Ovary (tissue), 7 donors: ENCODE measurements at regions not wholly inside any gene's neighbourhood (a gene's known extent, or its start where the extent isn't known, plus 50 kb on each side); places are given as distances from the start of the nearest gene placed in this dataset.
"Not testable (repeated sequence)": the region's sequence is repeated elsewhere in the genome, so short reads cannot be mapped to it uniquely, and the experiment has no call there.

Experiments used
- DNase-seq, 5 donors: peaks; one replicate each; pipeline ENCODE4 v3.0.0-alpha.2; 2019 to 2020
- H3K27ac ChIP-seq, 2 donors: fragments of 200-600 bp; one replicate each; pipeline versions ENCODE4 v1.5.1 to v1.8.0; 2019 to 2022
- H3K27me3 ChIP-seq: fragments of 200-600 bp; one replicate; pipeline ENCODE4 v1.8.0; 2022
- H3K36me3 ChIP-seq: fragments of 200-600 bp; sonication (generic); one replicate; pipeline ENCODE4 v1.5.1; 2019
- H3K4me1 ChIP-seq: one replicate; pipeline ENCODE4 v1.8.1; 2013; ENCODE audit warnings: mild to moderate bottlenecking, moderate library complexity; ENCODE audit not compliant: insufficient read depth
- H3K4me3 ChIP-seq: fragments of 200-600 bp; sonication (generic); one replicate; pipeline ENCODE4 v1.5.1; 2017
- H3K9me3 ChIP-seq, 2 donors: fragments of 200-600 bp in 1 of 2; sonication (generic) in 1 of 2; one replicate each; pipeline versions ENCODE4 v1.5.1 to v1.8.1; 2013 to 2019; ENCODE audit warnings: mild to moderate bottlenecking in 1 of 2, moderate library complexity in 1 of 2
- CTCF ChIP-seq, 3 donors: fragments of 450-650 bp in 2 of 3; fragments of 200-600 bp in 1 of 3; IDR thresholded peaks; one replicate each; pipeline versions ENCODE4 v1.5.1 to v1.8.0; 2016 to 2022; ENCODE audit warnings: antibody characterized with exemption in 3 of 3, mild to moderate bottlenecking in 1 of 3
- EP300 ChIP-seq: sonication (generic); formaldehyde crosslinking; IDR thresholded peaks from one replicate; pipeline ENCODE4 v1.6.1; 2017; ENCODE audit warnings: antibody characterized with exemption
- POLR2A ChIP-seq: fragments of 450-650 bp; IDR thresholded peaks from one replicate; pipeline ENCODE4 v1.6.1; 2017; ENCODE audit warnings: antibody characterized with exemption, mild to moderate bottlenecking, moderate library complexity
- WGBS, 3 donors: extraction: QIAGEN DNeasy Blood & Tissue Kit in 1 of 3; methylation state at CpG; one replicate each; pipeline versions ENCODE4 v1.1.5 to v1.1.7; 2013 to 2017; 5-methylcytosine and 5-hydroxymethylcytosine counted together
- intact Hi-C, 4 donors: fragments of 100-400 bp; cut with DNase I; formaldehyde crosslinking; loops; one replicate each; pipeline versions ENCODE4 v1.11.0 to v1.15.1; 2022 to 2023
- donor health status: DM: no; HTN: no; CAD: no; lungs with moderate emphysema.
- donor health status: DM: no; HTN: no; CAD: no.
- donor health status: Bipolar disorder and iron deficiency.
- donor health status: DM: no; HTN: no; CAD: no.
- donor health status: DM: yes; HTN: yes; CAD: no.

DNA sequence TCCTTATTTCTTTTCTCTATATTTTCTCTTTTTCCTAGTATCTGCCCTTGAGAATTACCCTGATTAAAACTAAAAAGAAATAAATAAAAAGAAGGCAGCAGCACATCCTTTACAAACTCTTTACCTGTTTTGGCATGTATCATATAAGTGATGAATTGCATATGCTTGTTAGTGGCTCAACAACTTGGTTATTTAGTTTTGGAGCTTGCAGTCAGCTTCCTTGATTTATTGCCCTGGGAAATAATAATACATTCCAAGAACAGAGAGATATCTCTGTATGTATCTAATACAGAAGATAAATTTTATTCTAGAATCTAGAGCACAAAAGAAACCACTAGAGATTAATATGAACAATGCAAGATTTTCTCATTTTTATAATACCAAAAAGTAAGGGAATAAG is 139.8 kb upstream of the ZC3H15 start:
- Histone ChIP-seq H3K4me1 (peaks cover 2% of the 10 kb centered on the region), H3K4me3 (no peak overlapping the region), H3K27ac (no peak overlapping the region), H3K36me3 (no peaks in the 10 kb centered on the region), H3K27me3 (no peaks in the 10 kb centered on the region), H3K9me3 (no peaks in the 10 kb centered on the region)
- intact Hi-C loops: no loop called here
- DNase-seq: no peak
- TF ChIP-seq POLR2A (no peak), CTCF (IDR thresholded peaks at IDR 0.05) (no peak), EP300 (no peak)

DNA sequence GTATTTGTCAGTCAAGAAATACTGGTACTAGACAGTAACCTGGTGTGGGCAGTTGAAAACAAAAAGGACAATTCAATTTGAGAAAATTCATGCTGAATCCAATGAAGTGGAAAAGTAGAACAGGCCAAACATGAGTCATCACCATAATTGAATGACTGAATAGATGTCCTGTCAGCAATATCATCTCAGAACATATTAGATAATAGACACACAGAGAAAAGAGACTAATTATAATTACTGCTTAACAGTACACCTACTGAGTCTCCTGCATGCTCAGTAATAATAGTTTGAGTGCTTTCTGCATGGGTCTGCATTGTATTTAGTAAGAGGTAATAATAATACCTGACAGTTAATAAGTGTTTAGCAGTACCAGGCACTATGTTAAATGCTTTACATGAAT is 138.6 kb upstream of the ZC3H15 start:
- intact Hi-C loops: no loop called here
- no peak overlapping the region for H3K4me3 ChIP-seq
- TF ChIP-seq EP300 (no peak), POLR2A (no peak)
- peaks cover 2% of the 10 kb centered on the region for H3K4me1 ChIP-seq
- H3K27ac ChIP-seq: no peak overlapping the region
- no peaks in the 10 kb centered on the region for H3K36me3 ChIP-seq
- H3K9me3 ChIP-seq: no peaks in the 10 kb centered on the region
- no peaks in the 10 kb centered on the region for H3K27me3 ChIP-seq
- no peak for DNase-seq

GRCh38 chr2:186348200-186348599 is 137.9 kb upstream of the ZC3H15 start:
- no peak for DNase-seq
- H3K36me3 ChIP-seq: no peaks in the 10 kb centered on the region
- H3K27me3 ChIP-seq: no peaks in the 10 kb centered on the region
- H3K9me3 ChIP-seq: no peaks in the 10 kb centered on the region
- TF ChIP-seq CTCF (IDR thresholded peaks at IDR 0.05) (no peak), EP300 (no peak), POLR2A (no peak)
- no peak overlapping the region for H3K27ac ChIP-seq
- 5 to 14% (median 6%) methylated on average over 1 of the region's 1 CpG for WGBS, 3 donors
- peaks cover 2% of the 10 kb centered on the region for H3K4me1 ChIP-seq
- H3K4me3 ChIP-seq: no peak overlapping the region
- intact Hi-C loops: no loop called here

DNA sequence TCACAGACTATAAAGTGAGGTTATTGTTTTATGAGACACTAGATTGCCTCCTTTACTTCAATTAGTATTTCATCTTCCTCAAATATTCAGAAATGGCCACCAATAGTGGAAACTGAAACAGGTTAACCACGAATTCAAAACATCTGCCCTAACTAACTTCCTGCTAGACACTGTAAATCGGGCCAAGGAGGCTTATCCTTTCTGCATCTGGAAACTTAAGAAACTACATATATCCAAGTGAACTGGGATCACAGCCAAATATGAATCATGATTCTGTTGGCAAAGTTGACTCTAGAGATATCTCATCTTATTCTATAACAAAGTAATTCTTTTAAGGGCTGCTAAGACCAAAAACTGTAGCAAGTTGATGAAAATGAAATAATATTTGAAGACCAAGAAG is 136.6 kb upstream of the ZC3H15 start:
- H3K36me3 ChIP-seq: no peaks in the 10 kb centered on the region
- H3K9me3 ChIP-seq: no peaks in the 10 kb centered on the region
- DNase-seq: no peak
- no peak overlapping the region for H3K4me3 ChIP-seq
- H3K27me3 ChIP-seq: no peaks in the 10 kb centered on the region
- no peak for TF ChIP-seq EP300
- no peak for TF ChIP-seq POLR2A
- TF ChIP-seq CTCF (IDR thresholded peaks at IDR 0.05): no peak
- WGBS, 3 donors: 40 to 58% (median 43%) methylated on average over 2 of the region's 2 CpGs
- intact Hi-C loops: no loop called here
- H3K4me1 ChIP-seq: peaks cover 2% of the 10 kb centered on the region
- no peak overlapping the region for H3K27ac ChIP-seq

GRCh38 chr2:186354160-186354559 is 131.9 kb upstream of the ZC3H15 start:
- H3K4me3 ChIP-seq, intact Hi-C loops, H3K36me3 ChIP-seq, H3K9me3 ChIP-seq, DNase-seq, H3K4me1 ChIP-seq, H3K27ac ChIP-seq, H3K27me3 ChIP-seq: not testable (repeated sequence)
- WGBS, 3 donors: 91 to 94% (median 93%) methylated on average over 3 of the region's 3 CpGs

DNA sequence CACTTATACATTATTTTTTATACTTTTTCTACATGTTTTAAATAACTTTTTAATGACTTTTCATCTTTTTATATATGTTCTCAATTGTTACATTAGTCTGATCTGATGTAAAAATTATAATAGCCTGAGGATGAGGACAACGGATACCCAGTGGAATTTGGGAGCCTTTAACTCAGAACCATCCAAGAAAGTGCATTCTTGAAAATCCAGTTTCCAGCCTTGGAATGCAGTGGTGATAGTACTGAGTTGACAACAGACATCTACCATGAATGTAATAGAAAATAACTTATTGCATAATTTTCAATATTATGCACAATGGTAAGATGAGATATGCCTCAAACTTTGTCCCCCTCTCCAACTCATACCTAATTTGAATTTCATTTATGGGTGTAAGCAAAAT is 120.7 kb upstream of the ZC3H15 start:
- Histone ChIP-seq H3K4me3 (no peak overlapping the region), H3K9me3 (no peaks in the 10 kb centered on the region), H3K27me3 (no peaks in the 10 kb centered on the region), H3K4me1 (peaks cover 3% of the 10 kb centered on the region), H3K27ac (no peak overlapping the region), H3K36me3 (no peaks in the 10 kb centered on the region)
- whole genome bisulfite sequencing, 3 donors: 23 to 54% (median 49%) methylated on average over 1 of the region's 1 CpG
- TF ChIP-seq POLR2A: no peak
- no peak for TF ChIP-seq CTCF (IDR thresholded peaks at IDR 0.05)
- no peak for DNase-seq
- intact Hi-C loops: no loop called here
